Endothelial cell of umbilical vein (primary cell): ENCODE measurements at regions not wholly inside any gene's neighbourhood (a gene's known extent, or its start where the extent isn't known, plus 50 kb on each side); places are given as distances from the start of the nearest gene placed in this dataset.

ENCODE experiments used
- BruUV-seq: library from RNA; stranded (reverse); fragments of 400-500 nt; replicated peaks from 2 replicates; lab custom pipeline; 2021; lab: Mats Ljungman, UMichigan
- CTCF ChIA-PET: fragments of 300-600, 350-600 bp; sonication (Branson Sonifier 250); formaldehyde crosslinking; loops from one replicate; lab custom pipeline; 2021; ENCODE audit warnings: antibody characterized with exemption, inconsistent platforms; lab: Charles Lee
- POLR2A ChIA-PET: fragments of 300-600, 350-600 bp; sonication (Branson Sonifier 250); formaldehyde crosslinking; loops from one replicate; lab custom pipeline; 2021; ENCODE audit warnings: antibody characterized with exemption, inconsistent platforms; lab: Charles Lee
- DNase-seq: peaks from one replicate; pipeline ENCODE4 v3.0.0-alpha.2; 2011; ENCODE audit warnings: low read depth, low spot score
- FAIRE-seq: peaks from 2 replicates; lab custom pipeline; 2011; peaks lifted over from hg19 to GRCh38; lab: Jason Lieb, UNC
- H2AFZ ChIP-seq: 2 replicates; pipeline ENCODE4 v1.6.0; 2012; ENCODE audit warnings: low read depth, low read length, control low read depth, inconsistent platforms
- H3K27ac ChIP-seq: 2 replicates; pipeline ENCODE4 v1.5.1; 2011; ENCODE audit warnings: low read depth, mild to moderate bottlenecking, control low read depth, low read length, moderate library complexity; ENCODE audit not compliant: insufficient read depth
- H3K27me3 ChIP-seq, 2 experiments: 2 replicates each; pipeline versions ENCODE4 v1.6.0 to v1.6.1; 2011; ENCODE audit warnings: low read length in 2 of 2, mixed read lengths in 1 of 2; ENCODE audit not compliant: control insufficient read depth in 2 of 2, insufficient read depth in 2 of 2
- H3K36me3 ChIP-seq, 2 experiments: 2 replicates in 1 of 2; 3 replicates in 1 of 2; pipeline ENCODE4 v1.5.1; 2011; ENCODE audit warnings: low read length in 2 of 2, mild to moderate bottlenecking in 1 of 2, moderate library complexity in 1 of 2; ENCODE audit not compliant: control insufficient read depth in 2 of 2, insufficient read depth in 2 of 2; ENCODE audit errors: extremely low read depth in 1 of 2
- H3K4me1 ChIP-seq: 3 replicates; pipeline ENCODE4 v1.5.1; 2011; ENCODE audit warnings: mild to moderate bottlenecking, low read length; ENCODE audit not compliant: control insufficient read depth, insufficient read depth; ENCODE audit errors: extremely low read depth
- H3K4me2 ChIP-seq: 2 replicates; pipeline ENCODE4 v1.6.1; 2011; ENCODE audit warnings: low read length, control low read depth, mixed read lengths; ENCODE audit not compliant: insufficient read depth
- H3K4me3 ChIP-seq, 3 experiments: fragments of 200-600 bp in 1 of 3; sonication (generic), shearing (Covaris generic) in 1 of 3; replicated peaks in 1 of 3; 2 replicates each; pipeline ENCODE4 v1.5.1; 2011 to 2016; ENCODE audit warnings: control low read depth in 3 of 3, low read length in 3 of 3, mild to moderate bottlenecking in 2 of 3, inconsistent platforms in 1 of 3, low read depth in 1 of 3, moderate library complexity in 1 of 3; ENCODE audit not compliant: insufficient read depth in 1 of 3
- H3K79me2 ChIP-seq: 2 replicates; pipeline ENCODE4 v1.6.0; 2012; ENCODE audit warnings: low read length, inconsistent platforms; ENCODE audit not compliant: control insufficient read depth, insufficient read depth
- H3K9ac ChIP-seq: replicated peaks from 2 replicates; pipeline ENCODE3; 2011; ENCODE audit warnings: low read length, control low read depth; ENCODE audit not compliant: insufficient read depth; ENCODE audit errors: extremely low read depth
- H3K9me1 ChIP-seq: replicated peaks from 3 replicates; pipeline ENCODE4 v1.6.0; 2011; ENCODE audit warnings: mild to moderate bottlenecking, low read length; ENCODE audit not compliant: control insufficient read depth, insufficient read depth; ENCODE audit errors: extremely low read depth
- H3K9me3 ChIP-seq: replicated peaks from 2 replicates; pipeline ENCODE4 v1.5.1; 2012; ENCODE audit warnings: low read length, inconsistent platforms; ENCODE audit not compliant: control insufficient read depth, insufficient read depth
- H4K20me1 ChIP-seq: replicated peaks from 2 replicates; pipeline ENCODE3; 2011; ENCODE audit warnings: mild to moderate bottlenecking, low read length; ENCODE audit not compliant: control insufficient read depth, insufficient read depth; ENCODE audit errors: extremely low read depth
- CTCF ChIP-seq, 2 donors: IDR thresholded peaks; 1 replicate in 1 of 2; 2 replicates in 1 of 2; pipeline ENCODE4 v1.5.1; 2011; ENCODE audit warnings: low read length in 2 of 2, mild to moderate bottlenecking in 2 of 2, moderate library complexity in 2 of 2, control low read depth in 1 of 2, inconsistent platforms in 1 of 2, low read depth in 1 of 2; ENCODE audit not compliant: insufficient read depth in 1 of 2; ENCODE audit errors: extremely low read depth in 1 of 2
- EZH2 ChIP-seq: IDR thresholded peaks from 2 replicates; pipeline ENCODE4 v1.6.1; 2012; ENCODE audit warnings: borderline replicate concordance, low read depth, mild to moderate bottlenecking, moderate library complexity, low read length, inconsistent platforms; ENCODE audit not compliant: severe bottlenecking
- FOS ChIP-seq: IDR thresholded peaks from 2 replicates; pipeline ENCODE4 v1.6.1; 2011; ENCODE audit warnings: mild to moderate bottlenecking, low read length, moderate library complexity, borderline replicate concordance; ENCODE audit not compliant: insufficient read depth
- GATA2 ChIP-seq: IDR thresholded peaks from 2 replicates; pipeline ENCODE4 v1.7.0; 2011; ENCODE audit warnings: low read depth, mild to moderate bottlenecking, moderate library complexity, mixed read lengths, low read length; ENCODE audit not compliant: insufficient read length, insufficient read depth
- JUN ChIP-seq: IDR thresholded peaks from 2 replicates; pipeline ENCODE4 v1.6.1; 2011; ENCODE audit warnings: borderline replicate concordance, low read depth; ENCODE audit not compliant: insufficient read length, insufficient read depth
- MYC ChIP-seq: IDR thresholded peaks from one replicate; pipeline ENCODE4 v1.6.1; 2011; ENCODE audit warnings: mild to moderate bottlenecking, low read depth, low read length
- POLR2A ChIP-seq: IDR thresholded peaks from 2 replicates; pipeline ENCODE4 v1.6.1; 2012; ENCODE audit warnings: low read depth, mild to moderate bottlenecking, control low read depth, low read length
- POLR2AphosphoS5 ChIP-seq: IDR thresholded peaks from 2 replicates; pipeline ENCODE4 v1.6.1; 2012; ENCODE audit warnings: low read depth, mild to moderate bottlenecking, control low read depth, low read length, moderate library complexity; ENCODE audit not compliant: insufficient read depth
- dilution Hi-C: fragments of 300-500 bp; cut with MboI; formaldehyde crosslinking; loops from one replicate; pipeline ENCODE4 v1.15.0; 2019; ENCODE audit warnings: low sequenced_read_pairs; ENCODE audit not compliant: extremely low pct_ligation_motif_present
- intact Hi-C: fragments of 100-400 bp; cut with micrococcal nuclease; formaldehyde crosslinking; loops from one replicate; pipeline ENCODE4 v1.10.0; 2022
- TF ChIP-seq, protein P1 (sequence below): IDR thresholded peaks from 2 replicates; pipeline ENCODE4 v1.6.1; 2011; ENCODE audit not compliant: insufficient read depth, insufficient read length

- no peak overlapping the region for H2AFZ ChIP-seq
- no peaks in the 10 kb centered on the region for H3K79me2 ChIP-seq
- DNase-seq (no peak), FAIRE-seq (no peak)
- ChIA-PET CTCF (no interaction called here), POLR2A (no interaction called here)
- no peaks in the 10 kb centered on the region for H3K9me3 ChIP-seq
- H3K9me1 ChIP-seq = no peaks in the 10 kb centered on the region
- peaks cover 0 to 2% of the 10 kb centered on the region in 2 experiments for H3K27me3 ChIP-seq
- TF ChIP-seq EZH2 = no peak
- TF ChIP-seq MYC = no peak
- TF ChIP-seq CTCF (IDR thresholded peaks at IDR 0.05; ENCODE audit: extremely low read depth in 1 of 2, insufficient read depth in 1 of 2, low read depth in 1 of 2, low read length in 2 of 2) = no peak
- intact Hi-C loops (no loop called here), dilution Hi-C loops (no loop called here)
- H3K36me3 ChIP-seq = no peaks in the 10 kb centered on the region
- H3K27ac ChIP-seq = no peak overlapping the region
- H3K4me2 ChIP-seq = no peak overlapping the region
- no peak overlapping the region for H3K4me3 ChIP-seq
- H3K4me1 ChIP-seq = no peaks in the 10 kb centered on the region
- H3K9ac ChIP-seq = no peak overlapping the region
- no TSS peak for BruUV-seq
- no peaks in the 10 kb centered on the region for H4K20me1 ChIP-seq
These were observed 57.3 kb upstream of the SP3 start for GRCh38 chr2:174022431-174022830.

DNA sequence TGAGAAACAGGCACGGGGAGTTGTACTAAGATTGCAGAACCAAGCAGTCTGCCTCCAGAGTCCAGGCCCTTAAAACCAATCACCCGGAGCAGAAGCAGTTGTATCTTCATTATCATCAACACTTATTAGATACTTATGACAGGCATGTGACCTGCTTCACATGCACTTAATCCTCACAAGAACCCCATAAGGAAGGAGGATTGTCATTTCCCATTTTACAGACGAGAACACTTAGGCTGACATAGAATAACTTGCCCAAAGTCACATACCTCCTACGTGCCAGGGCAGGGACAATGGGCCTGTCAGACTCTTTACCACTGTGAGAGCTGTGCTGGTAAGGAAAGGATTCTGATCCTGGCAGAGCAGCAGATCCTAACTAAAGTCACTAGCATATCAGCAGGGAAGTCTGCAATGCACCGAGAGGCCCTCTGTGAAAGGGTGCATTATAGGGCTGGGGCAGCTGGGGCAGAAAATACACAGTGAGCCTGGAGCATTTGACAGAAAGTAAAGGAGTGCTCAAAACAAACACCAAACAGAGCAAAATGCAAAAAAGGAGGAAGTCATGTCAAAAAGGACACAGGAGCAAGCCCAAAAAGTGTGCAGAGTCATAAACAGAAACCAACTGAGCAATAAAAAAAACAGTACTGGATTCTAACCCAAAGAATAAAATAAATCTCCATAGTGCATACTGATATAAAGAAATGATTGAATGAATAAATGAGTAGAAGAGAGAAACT is 55.9 kb upstream of the SP3 start:
- Histone ChIP-seq H4K20me1 (no peaks in the 10 kb centered on the region), H2AFZ (no peak overlapping the region), H3K4me3 (no peak overlapping the region), H3K9me1 (no peaks in the 10 kb centered on the region), H3K9me3 (no peaks in the 10 kb centered on the region), H3K36me3 (no peaks in the 10 kb centered on the region), H3K4me1 (no peaks in the 10 kb centered on the region), H3K9ac (no peak overlapping the region), H3K27ac (no peak overlapping the region), H3K4me2 (no peak overlapping the region), H3K79me2 (no peaks in the 10 kb centered on the region), H3K27me3 (peaks cover 0 to 2% of the 10 kb centered on the region in 2 experiments)
- intact Hi-C loops = no loop called here
- BruUV-seq = no TSS peak
- POLR2A ChIA-PET = no interaction called here
- DNase-seq (no peak), FAIRE-seq (no peak)
- CTCF ChIA-PET = no interaction called here
- dilution Hi-C loops = no loop called here
- no peak for TF ChIP-seq POLR2A
- no peak for TF ChIP-seq FOS
- TF ChIP-seq POLR2AphosphoS5 = no peak
- TF ChIP-seq, protein P1, sequence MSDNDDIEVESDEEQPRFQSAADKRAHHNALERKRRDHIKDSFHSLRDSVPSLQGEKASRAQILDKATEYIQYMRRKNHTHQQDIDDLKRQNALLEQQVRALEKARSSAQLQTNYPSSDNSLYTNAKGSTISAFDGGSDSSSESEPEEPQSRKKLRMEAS = no peak
- no peak for TF ChIP-seq MYC
- no peak for TF ChIP-seq JUN
- TF ChIP-seq GATA2 = no peak
- no peak for TF ChIP-seq CTCF (IDR thresholded peaks at IDR 0.05; ENCODE audit: extremely low read depth in 1 of 2, insufficient read depth in 1 of 2, low read depth in 1 of 2, low read length in 2 of 2)
- no peak for TF ChIP-seq EZH2
